ENCODE measurements at regions not wholly inside any gene's neighbourhood (a gene's known extent, or its start where the extent isn't known, plus 50 kb on each side); places are given as distances from the start of the nearest gene placed in this dataset.

- no peaks in the 10 kb centered on the region for H3K9me3 ChIP-seq (ENCODE audit: control insufficient read depth, low read length)
- H2BK5ac ChIP-seq (ENCODE audit: low read depth, low read length, poor library complexity, severe bottlenecking) = no peak overlapping the region
- no peak overlapping the region for H3K23ac ChIP-seq (ENCODE audit: low read length in 2 of 2)
- H3K4me3 ChIP-seq (ENCODE audit: insufficient read depth in 1 of 2, low read depth in 1 of 2, low read length in 2 of 2) = no peak overlapping the region
- H3K9ac ChIP-seq (ENCODE audit: low read length) = no peak overlapping the region
- H2BK120ac ChIP-seq (ENCODE audit: low read depth, low read length) = no peak overlapping the region
- no peak overlapping the region for H2AK5ac ChIP-seq (ENCODE audit: low read length, severe bottlenecking)
- H3K27ac ChIP-seq (ENCODE audit: low read length, poor library complexity, severe bottlenecking) = no peak overlapping the region
- no peak overlapping the region for H4K91ac ChIP-seq (ENCODE audit: low read length)
- no peak overlapping the region for H3K4me2 ChIP-seq (ENCODE audit: low read length, poor library complexity, severe bottlenecking)
- no peak overlapping the region for H2BK12ac ChIP-seq (ENCODE audit: low read length in 2 of 2)
- H3K36me3 ChIP-seq (ENCODE audit: control insufficient read depth in 1 of 2, insufficient read depth in 2 of 2, low read depth in 1 of 2, low read length in 2 of 2) = no peaks in the 10 kb centered on the region
- H3K18ac ChIP-seq (ENCODE audit: low read depth in 1 of 2, low read length in 2 of 2) = no peak overlapping the region
- WGBS = 56% methylated on average over 3 of the region's 3 CpGs
- H2BK15ac ChIP-seq (ENCODE audit: low read depth, poor library complexity, severe bottlenecking) = no peak overlapping the region
- no peaks in the 10 kb centered on the region for H3K27me3 ChIP-seq (ENCODE audit: control insufficient read depth in 1 of 2, insufficient read depth in 1 of 2, low read length in 2 of 2)
- H4K8ac ChIP-seq (ENCODE audit: low read length) = no peak overlapping the region
- no peak for DNase-seq
- H3K4me1 ChIP-seq (ENCODE audit: control insufficient read depth, insufficient read depth, low read depth, low read length) = no peaks in the 10 kb centered on the region
- H3K79me1 ChIP-seq (replicated peaks; ENCODE audit: low read length, poor library complexity, severe bottlenecking) = no peaks in the 10 kb centered on the region
- H3K14ac ChIP-seq (ENCODE audit: low read length in 2 of 2) = no peak overlapping the region
- H2AFZ ChIP-seq (ENCODE audit: low read depth, low read length) = no peak overlapping the region
- no peak overlapping the region for H3K4ac ChIP-seq (ENCODE audit: low read depth in 1 of 2, low read length in 2 of 2)
Observed at GRCh38 chr2:136665736-136666135, 99.6 kb upstream of the THSD7B start.

- H3K79me1 ChIP-seq (replicated peaks; ENCODE audit: low read length, poor library complexity, severe bottlenecking) = no peaks in the 10 kb centered on the region
- no peak overlapping the region for H3K27ac ChIP-seq (ENCODE audit: low read length, poor library complexity, severe bottlenecking)
- H3K18ac ChIP-seq (ENCODE audit: low read depth in 1 of 2, low read length in 2 of 2) = no peak overlapping the region
- no peak overlapping the region for H2BK5ac ChIP-seq (ENCODE audit: low read depth, low read length, poor library complexity, severe bottlenecking)
- H3K14ac ChIP-seq (ENCODE audit: low read length in 2 of 2) = no peak overlapping the region
- H3K4me2 ChIP-seq (ENCODE audit: low read length, poor library complexity, severe bottlenecking) = no peak overlapping the region
- no peak overlapping the region for H2BK15ac ChIP-seq (ENCODE audit: low read depth, poor library complexity, severe bottlenecking)
- no peak overlapping the region for H3K4me3 ChIP-seq (ENCODE audit: insufficient read depth in 1 of 2, low read depth in 1 of 2, low read length in 2 of 2)
- no peak overlapping the region for H4K8ac ChIP-seq (ENCODE audit: low read length)
- 67% methylated on average over 7 of the region's 10 CpGs for WGBS
- no peak for DNase-seq
- no peak overlapping the region for H4K91ac ChIP-seq (ENCODE audit: low read length)
- no peak overlapping the region for H3K23ac ChIP-seq (ENCODE audit: low read length in 2 of 2)
- no peak overlapping the region for H2AFZ ChIP-seq (ENCODE audit: low read depth, low read length)
- no peaks in the 10 kb centered on the region for H3K9me3 ChIP-seq (ENCODE audit: control insufficient read depth, low read length)
- no peak overlapping the region for H3K9ac ChIP-seq (ENCODE audit: low read length)
- H3K36me3 ChIP-seq (ENCODE audit: control insufficient read depth in 1 of 2, insufficient read depth in 2 of 2, low read depth in 1 of 2, low read length in 2 of 2) = no peaks in the 10 kb centered on the region
- no peak overlapping the region for H2AK5ac ChIP-seq (ENCODE audit: low read length, severe bottlenecking)
- no peak overlapping the region for H2BK120ac ChIP-seq (ENCODE audit: low read depth, low read length)
- H3K4me1 ChIP-seq (ENCODE audit: control insufficient read depth, insufficient read depth, low read depth, low read length) = no peaks in the 10 kb centered on the region
- H3K27me3 ChIP-seq (ENCODE audit: control insufficient read depth in 1 of 2, insufficient read depth in 1 of 2, low read length in 2 of 2) = no peaks in the 10 kb centered on the region
- H2BK12ac ChIP-seq (ENCODE audit: low read length in 2 of 2) = no peak overlapping the region
- H3K4ac ChIP-seq (ENCODE audit: low read depth in 1 of 2, low read length in 2 of 2) = no peak overlapping the region
Observed at GRCh38 chr2:136664713-136665405, 100.5 kb upstream of the THSD7B start.

GRCh38 chr2:136658201-136658600 lies 107.1 kb upstream of the THSD7B start:
- Histone ChIP-seq H3K4me2 (ENCODE audit: low read length, poor library complexity, severe bottlenecking) (no peak overlapping the region), H4K91ac (ENCODE audit: low read length) (no peak overlapping the region), H2AK5ac (ENCODE audit: low read length, severe bottlenecking) (no peak overlapping the region), H3K14ac (ENCODE audit: low read length in 2 of 2) (no peak overlapping the region), H3K4me1 (ENCODE audit: control insufficient read depth, insufficient read depth, low read depth, low read length) (no peaks in the 10 kb centered on the region), H2AFZ (ENCODE audit: low read depth, low read length) (no peak overlapping the region), H3K79me1 (replicated peaks; ENCODE audit: low read length, poor library complexity, severe bottlenecking) (no peaks in the 10 kb centered on the region), H4K8ac (ENCODE audit: low read length) (no peak overlapping the region), H3K9ac (ENCODE audit: low read length) (no peak overlapping the region), H3K18ac (ENCODE audit: low read depth in 1 of 2, low read length in 2 of 2) (no peak overlapping the region), H3K27me3 (ENCODE audit: control insufficient read depth in 1 of 2, insufficient read depth in 1 of 2, low read length in 2 of 2) (no peaks in the 10 kb centered on the region), H2BK15ac (ENCODE audit: low read depth, poor library complexity, severe bottlenecking) (no peak overlapping the region), H2BK12ac (ENCODE audit: low read length in 2 of 2) (no peak overlapping the region), H3K23ac (ENCODE audit: low read length in 2 of 2) (no peak overlapping the region), H3K36me3 (ENCODE audit: control insufficient read depth in 1 of 2, insufficient read depth in 2 of 2, low read depth in 1 of 2, low read length in 2 of 2) (no peaks in the 10 kb centered on the region), H3K4ac (ENCODE audit: low read depth in 1 of 2, low read length in 2 of 2) (no peak overlapping the region), H2BK5ac (ENCODE audit: low read depth, low read length, poor library complexity, severe bottlenecking) (no peak overlapping the region), H2BK120ac (ENCODE audit: low read depth, low read length) (no peak overlapping the region), H3K9me3 (ENCODE audit: control insufficient read depth, low read length) (no peaks in the 10 kb centered on the region), H3K4me3 (ENCODE audit: insufficient read depth in 1 of 2, low read depth in 1 of 2, low read length in 2 of 2) (no peak overlapping the region), H3K27ac (ENCODE audit: low read length, poor library complexity, severe bottlenecking) (no peak overlapping the region)
- no peak for DNase-seq
- WGBS = 89% methylated on average over 1 of the region's 1 CpG

GRCh38 chr2:136653861-136654260 lies 111.5 kb upstream of the THSD7B start:
- Histone ChIP-seq H2AK5ac (ENCODE audit: low read length, severe bottlenecking) (no peak overlapping the region), H3K4me2 (ENCODE audit: low read length, poor library complexity, severe bottlenecking) (no peak overlapping the region), H3K36me3 (ENCODE audit: control insufficient read depth in 1 of 2, insufficient read depth in 2 of 2, low read depth in 1 of 2, low read length in 2 of 2) (no peaks in the 10 kb centered on the region), H3K27ac (ENCODE audit: low read length, poor library complexity, severe bottlenecking) (no peak overlapping the region), H3K18ac (ENCODE audit: low read depth in 1 of 2, low read length in 2 of 2) (no peak overlapping the region), H3K27me3 (ENCODE audit: control insufficient read depth in 1 of 2, insufficient read depth in 1 of 2, low read length in 2 of 2) (no peaks in the 10 kb centered on the region), H3K4me3 (ENCODE audit: insufficient read depth in 1 of 2, low read depth in 1 of 2, low read length in 2 of 2) (no peak overlapping the region), H2BK5ac (ENCODE audit: low read depth, low read length, poor library complexity, severe bottlenecking) (no peak overlapping the region), H3K9me3 (ENCODE audit: control insufficient read depth, low read length) (no peaks in the 10 kb centered on the region), H3K4me1 (ENCODE audit: control insufficient read depth, insufficient read depth, low read depth, low read length) (no peaks in the 10 kb centered on the region), H3K4ac (ENCODE audit: low read depth in 1 of 2, low read length in 2 of 2) (no peak overlapping the region), H3K23ac (ENCODE audit: low read length in 2 of 2) (no peak overlapping the region), H2BK12ac (ENCODE audit: low read length in 2 of 2) (no peak overlapping the region), H2AFZ (ENCODE audit: low read depth, low read length) (no peak overlapping the region), H3K9ac (ENCODE audit: low read length) (no peak overlapping the region), H4K91ac (ENCODE audit: low read length) (no peak overlapping the region), H4K8ac (ENCODE audit: low read length) (no peak overlapping the region), H2BK120ac (ENCODE audit: low read depth, low read length) (no peak overlapping the region), H2BK15ac (ENCODE audit: low read depth, poor library complexity, severe bottlenecking) (no peak overlapping the region), H3K14ac (ENCODE audit: low read length in 2 of 2) (no peak overlapping the region), H3K79me1 (replicated peaks; ENCODE audit: low read length, poor library complexity, severe bottlenecking) (no peaks in the 10 kb centered on the region)
- 29% methylated on average over 1 of the region's 2 CpGs for WGBS
- no peak for DNase-seq
